HUES64 (cell line): ENCODE measurements at regions not wholly inside any gene's neighbourhood (a gene's known extent, or its start where the extent isn't known, plus 50 kb on each side); places are given as distances from the start of the nearest gene placed in this dataset.

Experiments used
- H3K27ac ChIP-seq: 2 replicates; pipeline ENCODE4 v1.7.0; 2013; ENCODE audit warnings: low read depth, low read length, inconsistent platforms
- H3K27me3 ChIP-seq: 2 replicates; pipeline ENCODE4 v1.6.1; 2013; ENCODE audit warnings: mild to moderate bottlenecking, low read length; ENCODE audit not compliant: insufficient read depth
- H3K36me3 ChIP-seq: 2 replicates; pipeline ENCODE4 v1.6.1; 2013; ENCODE audit warnings: mild to moderate bottlenecking, low read length; ENCODE audit not compliant: insufficient read depth
- H3K4me1 ChIP-seq: 2 replicates; pipeline ENCODE4 v1.6.1; 2013; ENCODE audit warnings: mild to moderate bottlenecking, low read length, moderate library complexity; ENCODE audit not compliant: insufficient read depth
- H3K4me3 ChIP-seq: 2 replicates; pipeline ENCODE4 v1.5.1; 2013; ENCODE audit warnings: mild to moderate bottlenecking, low read length, moderate library complexity
- H3K9ac ChIP-seq: 2 replicates; pipeline ENCODE4 v1.6.1; 2013; ENCODE audit warnings: mild to moderate bottlenecking, low read depth, low read length
- H3K9me3 ChIP-seq: 2 replicates; pipeline ENCODE4 v1.6.1; 2013; ENCODE audit warnings: low read depth, low read length; ENCODE audit not compliant: insufficient read depth
- WGBS: fragments of 150-250, 120-280 bp; methylation state at CpG from one replicate; pipeline ENCODE4 v1.1.7; 2013; ENCODE audit warnings: missing lambda C conversion rate; 5-methylcytosine and 5-hydroxymethylcytosine counted together

DNA sequence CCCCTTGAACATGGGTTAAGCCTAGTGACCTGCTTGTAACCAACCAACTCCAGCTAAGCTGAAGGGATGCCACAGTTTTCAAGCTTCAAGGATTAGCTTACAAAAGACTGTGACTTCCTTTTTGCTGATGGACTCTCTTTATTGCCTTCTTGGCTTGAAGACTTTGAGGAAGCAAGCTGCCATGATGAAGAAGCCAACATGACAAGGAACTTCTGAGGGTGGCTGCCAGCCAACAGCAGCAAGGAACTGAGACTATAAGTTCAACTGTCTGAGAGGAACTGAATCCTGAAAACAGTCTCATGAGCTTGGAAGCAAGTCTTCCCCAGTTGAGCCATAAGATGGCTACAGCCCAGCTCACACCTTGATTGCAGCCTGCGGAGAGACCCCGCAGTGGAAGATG is 116.1 kb upstream of the TAF11L2 start:
- no peaks in the 10 kb centered on the region for H3K36me3 ChIP-seq
- H3K27me3 ChIP-seq = no peaks in the 10 kb centered on the region
- peaks cover 4% of the 10 kb centered on the region for H3K4me1 ChIP-seq
- no peaks in the 10 kb centered on the region for H3K9me3 ChIP-seq
- no peak overlapping the region for H3K9ac ChIP-seq
- no peak overlapping the region for H3K4me3 ChIP-seq
- WGBS = 98% methylated on average over 2 of the region's 2 CpGs
- H3K27ac ChIP-seq = no peak overlapping the region

DNA sequence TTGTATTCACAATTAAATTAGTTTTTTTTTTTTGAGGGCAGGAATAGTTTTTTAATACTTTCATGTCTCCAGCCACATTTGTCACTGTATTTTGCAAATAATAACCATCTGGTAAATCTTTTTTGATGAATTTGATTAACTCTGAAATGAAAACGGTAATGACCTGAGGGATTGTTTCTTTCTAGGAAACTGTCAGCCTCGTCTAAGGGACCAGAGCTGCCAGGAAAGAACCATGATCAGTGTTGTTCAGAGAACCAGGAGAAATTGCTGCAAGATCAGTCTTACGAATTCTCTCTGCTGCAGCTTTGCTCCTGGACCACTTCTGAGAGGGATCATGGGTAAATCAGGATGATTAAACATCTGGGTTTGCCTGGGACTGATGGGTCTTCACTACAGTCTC is 114.5 kb upstream of the TAF11L2 start:
- Histone ChIP-seq H3K27ac (no peak overlapping the region), H3K36me3 (no peaks in the 10 kb centered on the region), H3K4me1 (peaks cover 4% of the 10 kb centered on the region), H3K9me3 (peaks cover under 1% of the 10 kb centered on the region; the same call in 1 of the 2 replicates), H3K4me3 (no peak overlapping the region), H3K9ac (no peak overlapping the region), H3K27me3 (no peaks in the 10 kb centered on the region)
- 84% methylated on average over 3 of the region's 3 CpGs for WGBS

DNA sequence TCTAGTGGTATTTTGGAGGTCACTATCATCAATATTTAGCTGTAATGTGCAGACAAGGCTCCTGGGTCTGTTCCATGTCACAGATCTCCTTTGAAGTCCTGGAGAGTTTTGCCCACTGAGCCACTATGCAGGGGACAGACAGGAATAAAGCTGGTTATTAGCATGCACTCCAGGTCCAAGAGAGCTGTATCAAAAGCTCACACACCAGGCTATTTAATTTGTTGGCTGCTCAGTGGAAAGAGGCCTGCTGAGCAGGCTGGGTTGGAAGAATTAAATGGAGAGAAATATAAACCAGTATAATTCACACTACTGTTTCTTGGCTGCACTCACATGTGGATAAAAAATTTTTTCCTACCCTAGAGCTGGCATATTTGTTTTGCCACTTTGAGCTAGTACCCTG is 113.8 kb upstream of the TAF11L2 start:
- H3K27me3 ChIP-seq = no peaks in the 10 kb centered on the region
- H3K9ac ChIP-seq = no peak overlapping the region
- H3K4me1 ChIP-seq = peaks cover 4% of the 10 kb centered on the region
- peaks cover 5% of the 10 kb centered on the region; the same call in 1 of the 2 replicates for H3K9me3 ChIP-seq
- no peak overlapping the region for H3K4me3 ChIP-seq
- no peaks in the 10 kb centered on the region for H3K36me3 ChIP-seq
- no peak overlapping the region for H3K27ac ChIP-seq

DNA sequence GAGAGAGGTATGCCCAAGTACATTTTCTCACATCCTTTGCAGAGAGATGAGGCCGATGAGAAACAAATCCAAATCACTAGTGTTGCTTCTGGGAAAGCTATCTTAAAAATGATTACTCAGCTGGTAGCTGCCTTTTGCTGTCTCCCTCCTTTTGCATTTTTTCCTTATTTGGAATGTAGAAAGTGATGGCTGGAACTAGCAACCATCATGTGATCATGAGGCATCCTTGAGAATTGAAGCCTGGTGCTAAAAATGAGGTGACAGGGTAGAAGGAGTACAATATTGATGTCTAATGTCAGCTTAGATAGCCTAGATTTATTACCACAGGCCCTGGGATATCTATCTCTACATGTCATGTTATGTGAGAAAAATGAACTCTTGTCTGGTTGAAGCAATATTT is 109.3 kb upstream of the TAF11L2 start:
- H3K9ac ChIP-seq = no peak overlapping the region
- H3K27ac ChIP-seq = no peak overlapping the region
- no peak overlapping the region for H3K4me3 ChIP-seq
- H3K4me1 ChIP-seq = no peaks in the 10 kb centered on the region; the same call in 1 of the 2 replicates
- H3K27me3 ChIP-seq = no peaks in the 10 kb centered on the region
- 100% methylated on average over 1 of the region's 1 CpG for WGBS
- H3K9me3 ChIP-seq = peaks cover 5% of the 10 kb centered on the region; the same call in 1 of the 2 replicates
- no peaks in the 10 kb centered on the region for H3K36me3 ChIP-seq

DNA sequence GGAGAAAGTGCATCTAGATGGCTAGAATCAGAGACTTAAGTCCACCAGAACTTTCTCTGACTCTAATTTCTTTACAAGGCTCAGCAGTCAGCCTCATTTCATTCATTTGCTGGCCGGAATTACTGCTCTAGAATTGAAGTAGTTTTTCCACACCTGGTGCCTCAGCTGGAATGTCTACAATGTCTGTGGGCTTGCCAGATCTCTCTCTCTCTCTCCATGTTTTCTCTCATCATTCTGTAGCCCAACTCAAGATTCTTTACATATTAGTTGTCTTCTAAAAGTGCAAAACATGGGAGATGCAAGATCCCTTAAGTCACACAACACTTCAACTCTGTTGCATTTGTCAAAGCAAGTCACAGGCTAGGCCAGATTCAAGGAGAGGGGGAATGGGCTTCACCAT is 103.9 kb upstream of the TAF11L2 start:
- Histone ChIP-seq H3K9ac (no peak overlapping the region), H3K9me3 (peaks cover 5% of the 10 kb centered on the region; the same call in 1 of the 2 replicates), H3K36me3 (no peaks in the 10 kb centered on the region), H3K27ac (no peak overlapping the region), H3K27me3 (no peaks in the 10 kb centered on the region), H3K4me3 (no peak overlapping the region), H3K4me1 (peaks cover 13% of the 10 kb centered on the region)
- 95% methylated on average over 1 of the region's 1 CpG for WGBS

DNA sequence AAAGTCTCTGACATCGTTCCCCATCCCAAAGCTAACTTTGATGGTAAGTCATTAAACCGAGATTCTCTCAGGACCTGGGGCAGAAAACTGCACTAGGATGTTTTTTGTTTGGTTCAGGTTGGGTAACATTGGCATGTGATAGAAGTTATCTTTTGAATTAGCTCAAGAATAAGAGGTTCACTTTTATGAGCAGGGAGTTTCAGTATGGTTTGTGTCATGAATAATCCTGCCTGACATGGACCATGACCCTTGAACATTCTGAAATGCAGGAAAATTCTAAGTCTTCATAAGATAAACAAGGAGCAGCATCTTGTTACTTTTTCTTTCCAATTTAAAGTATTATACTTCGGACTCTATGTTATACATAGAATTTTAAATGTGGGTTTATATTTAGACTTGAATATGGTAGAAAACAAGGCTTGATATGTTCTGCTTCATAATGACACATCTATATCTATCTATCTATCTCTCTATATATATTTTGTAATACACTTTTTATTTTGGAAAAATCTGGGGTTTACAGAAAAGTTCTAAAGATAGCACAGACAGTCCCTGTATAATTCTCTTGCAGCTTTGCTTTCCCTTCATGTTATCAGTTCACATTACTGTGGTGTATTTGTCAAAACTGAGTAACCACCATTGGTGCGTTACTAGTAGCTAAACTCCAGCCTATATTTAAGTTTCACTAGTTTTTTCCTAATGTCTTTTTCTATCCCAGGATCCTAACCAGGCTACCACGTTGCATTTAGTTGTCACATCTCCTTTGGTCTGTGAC is 102.7 kb upstream of the TAF11L2 start:
- Histone ChIP-seq H3K9ac (no peak overlapping the region), H3K27me3 (no peaks in the 10 kb centered on the region), H3K36me3 (no peaks in the 10 kb centered on the region), H3K9me3 (peaks cover 5% of the 10 kb centered on the region; the same call in 1 of the 2 replicates), H3K4me1 (peaks cover 24% of the 10 kb centered on the region), H3K27ac (no peak overlapping the region), H3K4me3 (no peak overlapping the region)
- WGBS = 92% methylated on average over 4 of the region's 5 CpGs

DNA sequence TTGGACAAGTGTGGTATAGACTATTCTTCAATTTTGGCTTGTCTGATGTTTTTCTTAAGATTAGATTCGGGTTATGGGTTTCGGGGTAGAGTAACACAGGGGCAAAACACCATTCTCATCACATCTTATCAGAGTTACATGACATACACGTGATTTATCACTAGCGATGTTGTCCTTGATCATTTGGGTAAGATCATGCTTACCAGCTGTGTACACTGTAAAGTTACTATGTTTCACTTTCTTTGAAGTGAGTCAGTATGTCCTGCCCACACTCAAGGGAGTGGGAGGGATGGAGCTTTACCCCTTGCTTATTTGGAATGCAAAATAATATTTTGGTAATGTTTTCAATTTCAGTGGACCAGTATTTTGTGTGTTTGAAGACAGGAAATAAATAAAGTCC is 101.8 kb upstream of the TAF11L2 start:
- no peaks in the 10 kb centered on the region for H3K36me3 ChIP-seq

DNA sequence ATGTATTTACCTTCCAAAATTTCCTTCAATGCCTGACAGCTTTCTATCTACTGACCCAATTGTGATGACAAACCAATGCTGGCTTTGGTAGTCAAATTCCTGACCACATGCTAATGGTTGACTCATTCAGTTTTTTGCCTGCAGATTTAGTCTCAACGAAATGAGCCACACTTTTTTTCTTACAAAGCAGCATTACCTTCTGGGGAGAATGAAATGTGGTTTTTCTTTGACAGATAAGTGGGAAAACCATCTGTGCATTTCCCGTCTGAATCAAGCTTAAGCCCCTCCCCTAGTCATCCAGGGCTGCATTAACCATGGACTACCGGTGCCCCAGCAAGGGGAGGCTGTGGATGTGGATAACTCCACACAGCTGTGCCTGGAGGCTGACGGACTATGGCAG is 99.6 kb upstream of the TAF11L2 start:
- no peak overlapping the region for H3K9ac ChIP-seq
- WGBS = 38% methylated on average over 4 of the region's 4 CpGs
- H3K27ac ChIP-seq = no peak overlapping the region
- no peaks in the 10 kb centered on the region for H3K36me3 ChIP-seq
- peaks cover 49% of the 10 kb centered on the region for H3K4me1 ChIP-seq
- H3K9me3 ChIP-seq = peaks cover 5% of the 10 kb centered on the region; the same call in 1 of the 2 replicates
- H3K4me3 ChIP-seq = no peak overlapping the region
- H3K27me3 ChIP-seq = no peaks in the 10 kb centered on the region

More for the DNA sequence above, 101.8 kb upstream of the TAF11L2 start:
- no peaks in the 10 kb centered on the region for H3K27me3 ChIP-seq
- H3K27ac ChIP-seq = no peak overlapping the region
- H3K9ac ChIP-seq = no peak overlapping the region
- WGBS = 100% methylated on average over 4 of the region's 4 CpGs
- peaks cover 34% of the 10 kb centered on the region for H3K4me1 ChIP-seq
- H3K4me3 ChIP-seq = no peak overlapping the region
- peaks cover 5% of the 10 kb centered on the region; the same call in 1 of the 2 replicates for H3K9me3 ChIP-seq

DNA sequence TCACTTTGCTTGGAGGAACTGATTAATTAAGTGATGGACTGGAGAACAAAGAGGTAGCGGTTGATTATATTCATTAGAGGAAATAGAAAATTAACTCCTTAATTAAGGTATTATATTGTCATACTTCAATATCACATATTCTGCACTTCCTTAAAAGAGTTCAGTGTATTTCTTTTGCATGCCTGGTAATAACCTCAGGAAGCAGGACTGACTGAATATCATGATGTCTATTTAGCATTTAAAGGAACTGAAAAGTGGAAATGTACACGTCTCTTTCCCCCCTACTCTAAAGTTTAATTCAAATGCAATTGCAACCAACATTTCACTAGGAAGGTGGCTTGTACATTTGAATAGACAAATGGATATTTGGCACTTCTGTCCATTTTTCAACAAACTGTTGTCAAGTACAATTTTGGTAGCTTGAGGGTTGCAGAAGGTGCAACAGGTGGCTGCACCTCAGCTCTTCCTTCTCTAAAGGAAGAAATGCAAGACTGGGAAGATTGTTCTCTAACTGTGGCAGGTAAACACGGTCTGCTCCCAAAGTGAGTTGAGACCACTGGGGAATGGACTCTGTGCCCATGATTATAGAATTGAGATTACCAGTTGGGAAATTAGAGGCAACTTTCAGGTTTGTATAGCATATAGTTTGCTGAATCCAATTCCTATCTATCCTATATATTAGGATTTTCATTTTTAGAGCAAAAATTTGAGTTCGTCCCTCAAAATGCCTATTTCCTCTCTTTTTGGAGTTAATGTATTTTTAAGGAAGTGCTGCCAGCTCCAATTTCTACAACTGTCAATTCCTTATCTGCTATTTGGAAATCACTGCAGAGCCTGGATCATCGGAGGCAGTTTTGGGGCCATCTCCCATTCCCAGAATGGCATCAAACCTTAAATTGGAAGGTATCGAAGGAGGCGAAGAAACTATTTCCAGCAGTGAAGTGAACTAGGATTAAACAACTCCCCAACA is 98.9 kb upstream of the TAF11L2 start:
- no peak overlapping the region for H3K4me3 ChIP-seq

DNA sequence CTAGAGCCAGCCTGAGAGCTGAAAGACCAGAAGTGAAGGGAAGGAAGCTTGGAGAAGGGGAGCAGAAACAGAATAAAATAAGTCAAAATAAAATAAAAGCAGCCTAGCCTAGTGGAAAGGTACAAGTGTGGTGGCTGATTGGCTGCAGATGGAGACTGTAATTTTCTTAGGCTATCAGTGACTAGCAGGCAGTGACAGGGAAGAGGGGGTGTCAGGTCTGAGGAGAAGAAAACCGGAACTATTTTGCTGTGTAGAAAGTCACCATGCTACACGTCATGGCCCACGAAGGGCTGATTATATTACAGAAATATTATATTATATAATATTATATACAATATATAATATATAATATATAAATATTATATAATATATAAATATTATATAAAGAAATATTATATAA is 98.1 kb upstream of the TAF11L2 start:
- no peaks in the 10 kb centered on the region; the same call in 1 of the 2 replicates for H3K27me3 ChIP-seq
- no peak overlapping the region for H3K9ac ChIP-seq
- no peak overlapping the region for H3K4me3 ChIP-seq
- no peaks in the 10 kb centered on the region for H3K36me3 ChIP-seq
- H3K27ac ChIP-seq = no peak overlapping the region
- no peaks in the 10 kb centered on the region for H3K9me3 ChIP-seq
- WGBS = 94% methylated on average over 1 of the region's 3 CpGs
- peaks cover 64% of the 10 kb centered on the region for H3K4me1 ChIP-seq

More for the DNA sequence above, 98.9 kb upstream of the TAF11L2 start:
- H3K27me3 ChIP-seq = no peaks in the 10 kb centered on the region
- H3K4me1 ChIP-seq = peaks cover 56% of the 10 kb centered on the region
- peaks cover 5% of the 10 kb centered on the region; the same call in 1 of the 2 replicates for H3K9me3 ChIP-seq
- no peak overlapping the region for H3K27ac ChIP-seq
- no peaks in the 10 kb centered on the region for H3K36me3 ChIP-seq
- WGBS = 86% methylated on average over 2 of the region's 7 CpGs
- no peak overlapping the region for H3K9ac ChIP-seq
